ENCODE measurements at regions not wholly inside any gene's neighbourhood (a gene's known extent, or its start where the extent isn't known, plus 50 kb on each side); places are given as distances from the start of the nearest gene placed in this dataset.

GRCh38 chr1:30280572-30280971 lies 442.8 kb downstream of the MATN1 start:
- DNase-seq = no peak

GRCh38 chr1:30277911-30278310 lies 445.5 kb downstream of the MATN1 start:
- no peak for DNase-seq

- no peak for DNase-seq
Observed at GRCh38 chr1:30277415-30277814, 446.0 kb downstream of the MATN1 start.

- DNase-seq = no peak
Observed at GRCh38 chr1:30275926-30276764, 447.2 kb downstream of the MATN1 start.

GRCh38 chr1:30274976-30275621 lies 448.3 kb downstream of the MATN1 start:
- no peak for DNase-seq

- DNase-seq = no peak
Observed at GRCh38 chr1:30274173-30274970, 449.0 kb downstream of the MATN1 start.

- DNase-seq = no peak
Observed at GRCh38 chr1:30273456-30273855, 449.9 kb downstream of the MATN1 start.

GRCh38 chr1:30273021-30273325 lies 450.4 kb downstream of the MATN1 start:
- no peak for DNase-seq

- DNase-seq = no peak
Observed at GRCh38 chr1:30272277-30273020, 450.9 kb downstream of the MATN1 start.

- no peak for DNase-seq
Observed at GRCh38 chr1:30271401-30272276, 451.7 kb downstream of the MATN1 start.

GRCh38 chr1:30270461-30270860 lies 452.9 kb downstream of the MATN1 start:
- no peak for DNase-seq

- DNase-seq = no peak
Observed at GRCh38 chr1:30268923-30269666, 454.3 kb downstream of the MATN1 start.

- DNase-seq = no peak
Observed at GRCh38 chr1:30267856-30268255, 455.5 kb downstream of the MATN1 start.

GRCh38 chr1:30267046-30267445 lies 456.3 kb downstream of the MATN1 start:
- no peak for DNase-seq

- DNase-seq = no peak
Observed at GRCh38 chr1:30265127-30266070, 458.0 kb downstream of the MATN1 start.

- no peak for DNase-seq
Observed at GRCh38 chr1:30264672-30265025, 458.7 kb downstream of the MATN1 start.

- DNase-seq = no peak
Observed at GRCh38 chr1:30263888-30264671, 459.3 kb downstream of the MATN1 start.

- DNase-seq = no peak
Observed at GRCh38 chr1:30263405-30263804, 460.0 kb downstream of the MATN1 start.

GRCh38 chr1:30262158-30262557 lies 461.2 kb downstream of the MATN1 start:
- DNase-seq = no peak

Measured in hematopoietic multipotent progenitor cell treated with erythropoietin and hydrocortisone succinate and interleukin-3 and kit ligand, for 4 days (in vitro differentiated cells).